ENCODE measurements at regions not wholly inside any gene's neighbourhood (a gene's known extent, or its start where the extent isn't known, plus 50 kb on each side); places are given as distances from the start of the nearest gene placed in this dataset.

DNA sequence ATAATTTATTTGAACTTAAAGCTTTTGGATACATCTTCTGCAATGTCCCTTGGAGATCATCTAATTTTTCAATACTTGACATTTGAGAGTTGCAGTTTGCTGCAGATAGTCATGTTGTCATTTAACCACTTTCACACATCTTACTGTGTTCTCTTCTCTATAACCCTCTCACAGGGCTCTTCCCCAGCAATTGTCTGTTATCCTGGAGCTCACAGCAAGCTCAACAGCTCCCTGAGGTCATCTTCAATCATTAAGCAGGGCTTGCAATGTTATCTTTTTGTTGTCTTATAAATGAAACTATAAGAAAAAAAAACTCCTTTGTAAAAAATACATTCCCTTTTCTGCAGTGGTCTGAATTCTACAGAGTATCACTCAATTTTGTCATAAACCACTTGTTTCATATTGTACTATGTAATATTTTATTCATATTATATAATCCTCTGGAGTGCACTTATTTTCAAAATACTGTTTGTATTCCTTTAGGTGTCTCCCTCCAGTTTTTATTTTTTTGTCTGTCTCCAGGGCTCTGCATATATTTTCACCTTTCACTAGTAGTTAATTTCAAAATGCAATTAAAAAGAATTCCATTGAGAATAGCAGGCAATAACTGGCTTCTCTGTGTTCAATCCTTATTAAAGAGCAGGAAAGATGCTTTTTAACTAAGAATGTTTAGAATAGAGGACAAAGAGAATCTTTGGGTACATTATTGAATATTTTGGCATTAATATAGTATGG lies 106.3 kb upstream of the ARSJ start:
- TF ChIP-seq, protein P1, sequence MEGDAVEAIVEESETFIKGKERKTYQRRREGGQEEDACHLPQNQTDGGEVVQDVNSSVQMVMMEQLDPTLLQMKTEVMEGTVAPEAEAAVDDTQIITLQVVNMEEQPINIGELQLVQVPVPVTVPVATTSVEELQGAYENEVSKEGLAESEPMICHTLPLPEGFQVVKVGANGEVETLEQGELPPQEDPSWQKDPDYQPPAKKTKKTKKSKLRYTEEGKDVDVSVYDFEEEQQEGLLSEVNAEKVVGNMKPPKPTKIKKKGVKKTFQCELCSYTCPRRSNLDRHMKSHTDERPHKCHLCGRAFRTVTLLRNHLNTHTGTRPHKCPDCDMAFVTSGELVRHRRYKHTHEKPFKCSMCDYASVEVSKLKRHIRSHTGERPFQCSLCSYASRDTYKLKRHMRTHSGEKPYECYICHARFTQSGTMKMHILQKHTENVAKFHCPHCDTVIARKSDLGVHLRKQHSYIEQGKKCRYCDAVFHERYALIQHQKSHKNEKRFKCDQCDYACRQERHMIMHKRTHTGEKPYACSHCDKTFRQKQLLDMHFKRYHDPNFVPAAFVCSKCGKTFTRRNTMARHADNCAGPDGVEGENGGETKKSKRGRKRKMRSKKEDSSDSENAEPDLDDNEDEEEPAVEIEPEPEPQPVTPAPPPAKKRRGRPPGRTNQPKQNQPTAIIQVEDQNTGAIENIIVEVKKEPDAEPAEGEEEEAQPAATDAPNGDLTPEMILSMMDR (IDR thresholded peaks at IDR 0.05): no peak
- TF ChIP-seq POLR2A (IDR thresholded peaks at IDR 0.05): no peak

Data from testis (tissue), 2 donors.